Suppressor macrophage treated with lipopolysaccharide for 4 hours (primary cell): ENCODE measurements at regions not wholly inside any gene's neighbourhood (a gene's known extent, or its start where the extent isn't known, plus 50 kb on each side); places are given as distances from the start of the nearest gene placed in this dataset.
A peak's percentile ranks its signal among the peaks of the same experiment; 100 is the strongest.
"Not testable (repeated sequence)": the region's sequence is repeated elsewhere in the genome, so short reads cannot be mapped to it uniquely, and the experiment has no call there.

ENCODE experiments used
- DNase-seq: peaks from one replicate; pipeline ENCODE4 v3.0.0-alpha.2; 2020

- DNase-seq: no peak
Observed at GRCh38 chr13:80900561-80900960, 559.6 kb upstream of the SPRY2 start.

GRCh38 chr13:80897641-80898040 is 556.7 kb upstream of the SPRY2 start:
- DNase-seq: peak; percentile 48

- no peak for DNase-seq
Observed at GRCh38 chr13:80894917-80895316, 554.0 kb upstream of the SPRY2 start.

DNA sequence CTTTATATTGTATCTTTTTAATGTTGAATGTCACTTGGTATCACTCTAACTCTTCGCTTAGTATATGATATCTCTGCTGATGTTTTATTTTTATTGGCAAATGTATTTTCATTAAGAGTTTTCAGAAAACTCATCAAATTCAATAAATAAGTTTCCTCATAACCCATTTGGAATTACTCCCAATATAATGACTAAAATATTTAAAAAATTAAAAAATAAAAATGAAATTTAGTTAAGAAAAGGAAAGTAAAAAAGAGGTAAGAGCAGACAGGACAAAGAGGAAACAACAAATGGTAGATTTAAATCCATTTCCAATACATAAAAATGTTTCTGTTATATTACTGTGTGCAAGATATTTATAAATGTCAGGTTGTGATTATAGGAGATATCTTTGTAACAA is 548.9 kb upstream of the SPRY2 start:
- no peak for DNase-seq

DNA sequence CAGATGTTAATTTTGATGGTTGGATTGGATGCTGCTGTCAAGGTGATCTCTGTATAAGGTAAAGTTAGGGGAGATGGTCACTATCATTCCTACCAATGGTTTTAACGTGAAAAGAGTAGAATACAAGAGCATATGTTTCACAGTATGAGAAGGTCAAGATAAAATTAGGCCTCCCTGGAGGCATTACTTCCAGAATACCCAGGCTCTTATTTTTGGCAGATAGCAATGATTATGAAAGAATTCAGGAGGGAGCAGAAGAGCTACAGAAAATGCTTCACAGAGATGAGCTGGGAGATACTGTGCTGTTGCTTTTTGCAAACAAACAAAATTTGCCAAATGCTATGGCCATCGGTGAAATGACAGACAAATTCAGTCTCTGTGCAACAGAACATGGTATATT is 547.5 kb upstream of the SPRY2 start:
- no peak for DNase-seq

- no peak for DNase-seq
Observed at GRCh38 chr13:80884056-80884785, 543.3 kb upstream of the SPRY2 start.

DNA sequence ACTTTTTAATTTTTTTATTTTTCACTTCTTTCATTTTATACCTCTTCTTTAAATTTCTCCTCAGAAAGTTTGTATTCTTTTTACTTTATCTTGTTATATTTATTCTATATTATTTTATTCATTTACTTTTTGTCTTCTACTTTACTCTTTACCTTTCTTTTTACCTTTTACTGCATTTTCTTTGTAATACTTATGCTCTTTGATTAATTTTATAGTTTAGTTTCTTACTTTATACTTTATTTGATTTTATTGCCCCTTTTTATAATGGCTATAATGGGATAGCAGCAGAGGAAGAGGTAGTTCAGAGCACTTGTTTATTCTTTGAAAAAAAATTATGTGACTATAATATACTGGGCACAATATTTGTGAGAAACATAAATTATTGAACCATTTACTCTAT is 542.6 kb upstream of the SPRY2 start:
- no peak for DNase-seq

DNA sequence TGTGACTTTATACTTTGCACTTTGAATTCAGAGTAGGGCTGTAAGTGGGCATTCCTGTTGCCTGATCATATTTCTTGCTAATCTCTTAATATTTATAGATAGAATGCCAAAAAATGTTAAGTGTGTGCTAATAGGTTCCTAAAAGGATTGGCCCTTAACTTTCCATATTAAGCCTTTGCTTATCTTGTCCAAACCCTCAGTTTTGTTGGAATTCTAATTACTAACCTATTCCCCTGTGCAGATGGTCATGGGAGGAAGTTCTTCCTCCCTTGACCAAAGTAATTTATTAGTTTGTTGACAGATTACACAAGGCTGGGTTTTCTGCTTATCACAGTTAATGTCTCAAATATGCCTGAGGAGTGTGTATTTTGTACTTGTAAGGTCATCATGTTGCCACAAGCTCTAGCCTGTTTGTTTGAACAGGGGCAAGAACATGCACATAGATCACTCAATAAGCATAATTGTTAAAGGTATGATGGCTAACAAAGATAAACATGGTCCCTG is 541.1 kb upstream of the SPRY2 start:
- no peak for DNase-seq

DNA sequence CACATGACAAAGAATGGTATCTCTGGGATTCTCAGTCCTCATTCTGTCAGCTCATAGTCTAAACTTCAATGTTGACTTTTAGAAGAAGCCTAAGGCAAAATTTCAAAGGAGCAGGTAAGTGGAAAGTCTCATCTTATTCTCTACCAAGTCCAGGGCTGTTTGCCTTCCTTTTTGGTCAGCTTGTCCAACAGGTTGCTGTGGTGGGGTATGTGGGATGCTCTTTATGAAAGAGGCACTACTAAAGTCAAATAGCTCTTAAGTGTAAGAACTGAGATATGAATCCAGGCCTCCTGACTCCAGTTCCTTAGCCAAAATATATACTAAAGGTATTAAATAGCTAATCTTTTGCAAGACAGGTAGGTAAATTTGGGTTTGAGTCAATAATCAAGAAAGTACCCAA is 540.6 kb upstream of the SPRY2 start:
- no peak for DNase-seq

DNA sequence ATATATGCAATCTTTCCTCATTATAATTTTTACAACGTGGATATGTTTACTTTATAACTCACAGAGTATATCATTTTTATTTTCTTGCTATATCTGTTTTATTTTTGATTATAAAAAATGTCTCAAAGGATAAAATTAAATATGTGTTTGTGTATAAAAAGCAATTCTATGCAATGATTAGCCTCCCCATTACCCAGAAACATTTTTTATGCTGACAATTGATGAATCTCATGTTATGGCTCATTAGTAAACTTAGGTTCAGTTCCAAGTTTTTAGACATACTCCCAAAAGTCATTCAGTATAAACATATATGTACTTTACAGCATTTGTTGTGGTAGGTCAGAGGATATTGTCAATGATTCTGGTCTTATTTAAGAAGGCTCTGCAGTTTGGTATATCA is 540.1 kb upstream of the SPRY2 start:
- no peak for DNase-seq

DNA sequence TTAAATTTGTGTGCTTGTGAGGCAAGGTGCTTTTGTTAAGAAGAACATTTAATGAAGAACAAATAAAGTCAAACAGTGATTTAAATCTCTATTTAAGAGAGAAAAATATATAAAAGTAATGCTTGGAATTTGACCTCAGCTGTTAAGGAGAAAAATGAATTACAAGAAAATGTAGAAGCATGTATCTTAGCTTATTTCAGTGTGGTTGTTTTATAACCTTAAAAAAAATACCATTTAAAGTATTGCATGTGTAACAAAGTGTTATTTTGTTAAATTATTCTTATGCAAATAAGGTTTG is 537.0 kb upstream of the SPRY2 start:
- no peak for DNase-seq

GRCh38 chr13:80877209-80877943 is 536.5 kb upstream of the SPRY2 start:
- no peak for DNase-seq

GRCh38 chr13:80873589-80873988 is 532.7 kb upstream of the SPRY2 start:
- DNase-seq: peak; percentile 87

- not testable (repeated sequence) for DNase-seq
Observed at GRCh38 chr13:80871971-80872370, 531.0 kb upstream of the SPRY2 start.

DNA sequence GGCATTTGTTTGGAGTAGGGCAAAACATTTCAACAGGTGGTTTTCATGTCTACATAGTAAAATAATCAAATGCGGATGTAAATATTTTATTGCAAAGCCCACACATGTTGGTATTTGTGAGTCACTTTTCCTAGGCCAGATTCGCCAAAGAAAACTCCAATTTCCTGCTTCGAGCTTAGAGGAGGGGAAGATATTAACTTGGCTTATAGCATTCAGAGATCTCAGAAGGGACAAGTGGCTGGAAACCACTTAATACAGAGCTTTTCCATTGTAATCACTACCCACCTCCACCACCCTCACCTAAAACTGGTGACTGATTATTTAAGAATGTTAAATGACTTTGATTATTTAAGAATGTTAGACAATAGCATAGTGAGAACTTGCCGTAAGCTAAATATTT is 530.6 kb upstream of the SPRY2 start:
- DNase-seq: no peak

DNA sequence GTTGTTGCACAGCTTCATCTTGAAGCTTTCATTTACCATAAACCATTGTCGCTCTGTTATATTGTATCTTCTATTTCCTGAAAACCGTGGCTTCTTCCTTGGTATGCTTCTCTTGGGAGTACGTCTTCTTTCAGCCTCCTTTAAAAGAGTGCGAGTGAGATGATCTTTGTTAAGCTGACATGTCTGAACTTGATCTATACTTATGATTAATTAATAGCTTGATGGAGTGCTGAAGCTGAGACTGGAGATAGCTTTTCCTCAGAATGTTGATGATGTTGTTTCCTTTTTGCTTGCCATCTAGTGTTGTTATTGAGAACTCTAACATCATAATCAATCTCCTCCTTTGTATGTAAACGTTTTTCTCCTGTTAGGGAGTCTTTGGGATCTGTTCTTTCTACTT is 529.3 kb upstream of the SPRY2 start:
- DNase-seq: no peak

- DNase-seq: no peak
Observed at GRCh38 chr13:80866921-80867320, 526.0 kb upstream of the SPRY2 start.

DNA sequence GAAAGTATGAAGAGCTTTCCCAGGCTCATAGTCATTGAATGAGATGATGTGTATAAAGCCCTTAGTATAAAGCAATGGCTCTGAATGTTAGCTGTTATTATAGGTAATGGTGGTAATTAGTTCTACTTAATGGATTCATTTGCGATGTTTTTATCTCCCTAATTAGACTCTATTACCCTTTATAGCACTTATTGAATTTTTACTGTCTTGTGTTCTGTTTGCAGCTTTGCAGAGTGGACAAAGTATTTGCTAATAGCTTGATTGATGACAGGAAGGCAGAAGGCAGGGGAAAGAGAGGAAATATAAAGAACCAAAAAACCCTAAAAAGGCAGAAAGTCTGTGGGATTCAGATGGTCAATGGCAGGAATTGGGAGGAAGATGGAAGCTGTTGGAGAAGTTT is 524.4 kb upstream of the SPRY2 start:
- no peak for DNase-seq

DNA sequence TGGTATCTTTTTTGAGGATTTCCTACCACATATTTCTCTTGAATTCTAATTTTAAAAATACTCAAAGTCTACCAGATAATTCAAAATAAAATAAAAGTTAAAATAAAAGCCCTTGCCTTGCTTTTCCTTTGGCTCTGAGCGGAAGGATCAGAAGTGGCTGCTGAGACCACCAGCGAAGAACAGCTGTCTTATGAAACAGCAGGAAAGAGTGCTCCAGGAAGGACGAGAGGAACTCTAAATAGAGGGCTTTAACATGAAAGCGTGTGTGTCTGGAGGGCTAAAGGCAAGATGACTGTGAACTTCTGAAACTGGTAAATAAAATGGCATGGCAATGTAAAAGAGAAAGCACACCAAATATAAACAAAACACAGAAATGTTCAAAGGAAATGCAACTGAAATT is 521.5 kb upstream of the SPRY2 start:
- DNase-seq: no peak

DNA sequence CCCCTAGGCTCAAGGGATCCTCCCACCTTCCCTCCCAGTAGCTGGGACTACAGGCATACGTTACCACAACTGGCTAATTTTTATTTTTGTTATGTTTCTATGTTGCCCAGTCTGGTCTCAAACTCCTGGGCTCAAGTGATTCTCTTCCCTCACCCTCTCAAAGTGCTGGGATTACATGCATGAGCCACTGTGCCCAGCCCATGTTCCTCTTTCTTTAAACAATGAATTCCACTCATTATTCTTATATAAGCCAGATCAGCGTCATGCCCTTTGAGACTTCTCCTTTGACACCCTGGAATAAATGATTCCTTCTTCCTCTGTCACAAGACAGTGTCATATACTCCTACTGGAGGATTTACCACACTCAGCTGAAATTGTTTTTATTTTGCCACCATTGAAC is 519.9 kb upstream of the SPRY2 start:
- DNase-seq: peak; percentile 32

GRCh38 chr13:80858131-80858530 is 517.2 kb upstream of the SPRY2 start:
- DNase-seq: no peak

DNA sequence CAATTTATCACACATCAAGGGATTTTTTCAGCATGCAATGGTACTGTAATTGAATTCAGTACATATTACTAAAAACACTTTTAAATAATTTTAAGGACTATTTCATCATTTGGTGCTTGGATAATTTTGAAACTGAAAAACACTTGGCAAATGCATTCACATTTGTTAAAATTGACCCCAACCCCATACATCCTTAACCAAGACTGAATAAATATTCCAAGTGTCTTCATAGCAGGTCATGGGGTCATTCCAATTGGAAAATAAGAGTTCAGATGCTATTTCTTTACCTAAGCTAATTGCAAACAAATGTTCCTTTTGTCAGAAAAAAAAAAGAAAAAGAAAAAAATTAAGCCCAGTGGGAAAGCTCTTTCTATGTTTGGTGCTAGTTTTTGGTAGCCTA is 516.4 kb upstream of the SPRY2 start:
- no peak for DNase-seq

- no peak for DNase-seq
Observed at GRCh38 chr13:80850771-80851170, 509.8 kb upstream of the SPRY2 start.

- no peak for DNase-seq
Observed at GRCh38 chr13:80844164-80844563, 503.2 kb upstream of the SPRY2 start.

DNA sequence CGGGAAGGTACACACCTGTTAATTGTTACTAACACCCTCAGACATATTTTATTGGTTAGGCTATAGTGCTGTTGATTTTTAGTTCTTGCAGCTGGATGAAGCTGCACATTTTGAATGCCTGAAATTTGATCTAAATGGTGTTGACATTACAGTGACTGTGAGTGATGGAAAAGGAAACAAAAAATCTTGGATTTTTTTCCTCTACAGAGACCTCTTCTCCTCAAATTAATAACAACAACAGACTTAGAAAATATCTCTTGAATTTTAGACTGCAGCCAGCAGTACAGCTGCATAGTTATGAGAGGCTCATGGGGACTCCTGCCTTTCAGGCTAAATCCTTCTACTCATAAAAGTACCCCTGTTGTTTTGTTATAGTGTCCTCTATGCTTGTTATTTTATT is 500.5 kb upstream of the SPRY2 start:
- DNase-seq: no peak
